ENCODE measurements at regions not wholly inside any gene's neighbourhood (a gene's known extent, or its start where the extent isn't known, plus 50 kb on each side); places are given as distances from the start of the nearest gene placed in this dataset.
"Not testable (repeated sequence)": the region's sequence is repeated elsewhere in the genome, so short reads cannot be mapped to it uniquely, and the experiment has no call there.

DNA sequence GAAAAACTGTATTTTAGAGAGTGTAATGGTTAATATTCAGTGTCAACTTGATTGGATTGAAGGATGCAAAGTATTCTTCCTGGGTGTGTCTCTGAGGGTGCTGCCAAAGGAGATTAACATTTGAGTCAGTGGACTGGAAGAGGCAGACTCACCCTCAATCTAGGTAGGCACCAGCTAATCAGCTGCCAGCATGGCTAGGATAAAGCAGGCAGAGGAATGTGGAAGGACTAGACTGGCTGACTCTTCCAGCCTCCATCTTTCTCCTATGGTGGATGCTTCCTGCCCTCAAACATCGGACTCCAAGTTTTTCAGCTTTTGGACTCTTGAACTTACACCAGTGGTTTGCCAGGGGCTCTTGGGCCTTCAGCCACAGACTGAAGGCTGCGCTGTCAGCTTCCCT lies 740.3 kb downstream of the RNF144A start:
- DNase-seq = not testable (repeated sequence)

DNA sequence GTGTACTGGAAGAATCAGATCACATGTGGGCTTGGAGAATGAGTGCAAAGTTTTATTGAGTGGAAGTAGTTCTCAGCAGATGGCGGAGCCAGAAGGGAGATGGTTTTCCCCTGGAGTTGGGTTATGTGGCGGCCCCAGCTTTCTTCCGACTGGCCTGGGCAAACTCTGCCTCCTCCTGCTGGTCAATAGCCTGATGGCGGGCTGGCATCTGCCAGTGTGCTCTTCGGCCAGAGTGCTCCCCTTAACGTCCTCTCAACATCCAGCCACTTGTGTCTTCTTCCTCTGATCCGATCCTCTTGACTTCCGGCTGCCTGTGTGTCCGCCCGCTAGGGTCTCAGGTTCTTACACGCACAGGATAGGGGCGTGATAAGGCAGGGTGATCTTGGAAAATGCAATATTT lies 741.3 kb downstream of the RNF144A start:
- no peak for DNase-seq

DNA sequence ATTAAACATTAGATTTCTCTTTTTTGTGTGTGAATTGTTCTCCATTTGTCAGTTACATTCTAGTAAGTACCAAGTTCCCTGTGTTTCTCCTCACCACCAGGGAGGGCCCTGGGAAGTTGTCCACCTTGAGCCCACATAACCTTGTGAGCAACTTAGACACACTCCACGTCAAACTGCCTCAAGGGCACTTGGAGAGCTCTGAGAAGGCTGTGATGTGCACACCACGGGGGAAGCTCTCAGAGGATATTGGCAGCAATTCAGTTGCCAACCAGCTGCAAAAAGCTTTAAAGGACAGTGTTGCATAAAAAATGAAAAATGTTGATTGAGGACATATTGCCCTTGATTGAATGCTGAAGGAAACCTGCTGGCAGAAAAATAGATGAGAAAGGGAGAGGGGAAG lies 743.6 kb downstream of the RNF144A start:
- DNase-seq = no peak

DNA sequence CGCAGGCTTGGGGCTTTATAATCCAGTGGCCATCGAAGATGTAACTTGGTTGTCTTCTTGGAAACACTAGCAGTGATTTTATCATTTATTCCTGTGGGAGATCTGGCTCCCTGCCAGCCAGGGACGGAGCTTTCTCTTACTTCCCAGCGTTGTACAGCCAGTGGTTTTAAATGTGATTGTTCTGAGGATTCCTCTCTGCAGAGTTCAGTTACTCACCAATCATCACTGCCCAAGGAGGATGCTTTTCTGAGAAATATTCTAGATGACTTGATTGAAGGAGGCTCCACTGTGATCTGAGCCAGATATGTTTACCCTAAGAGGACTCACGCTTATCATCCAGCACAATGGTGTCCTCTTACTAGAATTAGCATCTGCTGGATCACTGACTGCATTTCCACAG lies 744.3 kb downstream of the RNF144A start:
- no peak for DNase-seq

DNA sequence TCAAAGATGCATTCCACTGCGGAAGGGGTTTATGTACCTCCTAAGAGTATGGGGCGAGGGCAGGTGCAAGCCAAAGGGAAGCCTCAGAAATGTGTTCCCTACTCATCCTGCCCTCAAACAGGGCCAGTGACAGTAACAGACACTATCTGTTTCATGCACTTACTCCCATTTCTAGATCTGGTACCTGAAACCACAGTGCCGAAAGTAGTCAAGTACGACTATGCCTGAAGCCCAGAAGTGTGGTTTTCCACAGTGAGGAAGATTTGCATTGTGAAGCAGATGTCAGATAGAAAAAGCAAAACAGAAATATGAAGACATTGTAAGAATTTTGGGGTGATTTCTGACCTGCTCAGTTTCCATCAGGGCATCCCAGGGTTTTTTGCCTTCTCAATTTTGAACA lies 748.7 kb downstream of the RNF144A start:
- DNase-seq = peak; percentile 11

DNA sequence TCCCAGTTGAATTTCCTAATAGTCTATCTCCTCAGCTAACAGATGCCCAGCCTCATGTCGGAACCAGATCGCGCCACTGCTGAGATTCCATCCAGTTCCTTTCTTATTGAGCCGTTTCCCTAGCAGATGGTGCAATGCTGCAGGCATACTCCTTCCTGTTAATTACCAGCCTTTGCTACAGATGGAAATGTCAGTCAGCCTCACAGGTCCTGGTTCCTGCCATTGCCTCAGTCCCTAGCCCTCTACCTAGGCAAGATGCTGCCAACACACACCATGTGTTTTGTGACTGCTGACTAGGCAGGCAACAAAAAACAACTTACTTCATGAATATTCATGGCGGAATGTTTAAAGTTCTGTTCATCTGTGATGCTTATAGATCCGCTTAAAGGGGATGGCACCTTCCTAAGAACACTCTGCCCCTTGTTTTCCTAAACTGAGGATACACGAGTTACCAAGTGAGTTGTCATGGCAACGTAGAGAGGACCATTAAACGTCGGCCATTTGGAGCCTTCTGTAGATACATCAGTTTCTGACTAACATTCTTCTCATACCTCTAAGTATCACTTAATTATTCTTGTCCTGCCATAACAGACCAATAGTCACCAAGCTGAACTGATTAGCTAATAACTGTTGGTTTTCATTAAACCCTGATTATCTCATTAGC lies 749.5 kb downstream of the RNF144A start:
- no peak for DNase-seq

DNA sequence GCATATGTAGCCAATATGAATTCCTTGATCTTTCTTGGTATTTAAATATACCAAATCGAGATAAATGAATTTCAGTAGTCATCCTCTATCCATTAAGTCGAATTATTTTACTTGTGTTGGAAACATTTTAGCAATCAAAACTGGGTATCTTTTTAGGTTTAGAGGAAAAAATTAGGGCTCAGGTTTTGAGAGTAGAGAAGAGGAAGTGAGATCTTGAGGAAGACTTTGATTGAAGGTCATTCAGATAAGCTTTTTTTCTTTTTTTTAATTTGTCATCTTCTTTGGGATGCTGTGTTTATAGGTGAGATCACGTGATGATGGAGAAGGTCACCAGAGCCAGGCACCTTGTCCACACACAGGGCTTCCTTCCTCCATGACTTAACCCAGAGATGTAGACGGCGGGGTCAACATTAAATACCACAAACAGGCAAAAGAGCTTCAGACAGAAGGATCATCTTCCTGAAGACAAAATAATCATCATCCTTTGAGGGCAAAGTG lies 750.1 kb downstream of the RNF144A start:
- DNase-seq = no peak

DNA sequence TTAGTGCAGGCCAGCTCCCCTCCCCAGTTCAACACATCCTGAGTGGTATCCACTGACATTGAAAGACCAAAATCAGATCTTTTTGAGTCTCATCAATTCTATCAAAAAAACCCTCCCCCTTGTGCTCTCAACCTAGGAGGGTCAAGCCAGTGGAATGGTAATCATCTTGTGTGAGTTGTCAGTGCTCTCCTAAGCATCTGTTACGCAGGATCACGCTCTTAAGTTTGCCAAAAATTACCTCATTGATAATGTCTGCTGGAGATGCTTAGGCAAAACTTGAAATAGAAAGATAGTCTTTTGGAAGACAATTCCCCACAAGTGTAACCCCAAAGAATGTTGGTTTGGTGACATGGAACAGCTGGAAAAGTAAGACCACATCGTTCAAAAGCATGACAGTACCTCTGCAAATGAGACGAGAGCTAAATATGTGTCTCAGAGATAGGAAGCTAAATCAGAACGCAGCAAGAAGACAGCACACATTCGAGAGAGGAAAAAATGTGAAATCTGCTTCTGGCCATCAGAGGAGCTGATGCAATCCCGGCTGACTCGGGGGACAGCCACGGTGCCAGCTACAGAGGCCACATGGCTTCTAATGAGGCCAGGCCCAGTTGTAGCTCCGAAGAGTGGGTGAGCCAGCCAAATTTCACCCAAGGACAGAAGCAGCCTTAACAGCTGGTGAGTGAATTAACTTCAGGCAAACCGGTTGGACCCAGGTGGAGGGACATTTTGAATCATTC lies 753.9 kb downstream of the RNF144A start:
- no peak for DNase-seq

DNA sequence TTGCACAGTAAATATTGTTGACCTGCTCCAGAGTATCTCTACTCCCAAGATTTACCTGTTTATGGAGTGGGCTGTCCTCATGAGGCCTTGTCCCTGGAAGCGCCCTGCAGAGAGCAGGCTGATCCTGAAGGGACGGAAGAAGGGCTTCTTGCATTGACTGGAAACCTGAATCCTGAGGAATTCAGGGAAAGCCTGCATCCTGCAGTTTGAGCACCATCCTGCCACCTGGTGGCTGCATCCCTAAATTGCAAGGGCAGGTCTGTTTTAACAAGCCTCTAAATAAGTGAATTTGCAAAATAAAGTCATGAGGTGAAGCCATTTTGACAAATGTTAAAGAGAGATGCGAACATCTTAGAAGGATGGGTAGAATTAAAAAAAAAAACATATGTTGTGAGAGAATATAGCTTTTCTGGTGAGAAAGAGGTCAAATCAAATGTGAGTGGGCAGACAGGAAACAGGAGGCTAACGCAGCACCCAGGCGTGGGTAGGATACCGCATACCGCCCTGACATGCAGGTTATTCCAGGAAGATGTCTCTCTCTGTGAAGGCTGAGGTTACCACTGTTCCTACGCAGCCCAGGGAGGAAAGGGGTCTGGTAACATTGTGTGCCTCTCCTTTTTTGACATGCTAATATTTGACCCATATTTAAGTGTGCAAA lies 754.9 kb downstream of the RNF144A start:
- peak; percentile 57 for DNase-seq

DNA sequence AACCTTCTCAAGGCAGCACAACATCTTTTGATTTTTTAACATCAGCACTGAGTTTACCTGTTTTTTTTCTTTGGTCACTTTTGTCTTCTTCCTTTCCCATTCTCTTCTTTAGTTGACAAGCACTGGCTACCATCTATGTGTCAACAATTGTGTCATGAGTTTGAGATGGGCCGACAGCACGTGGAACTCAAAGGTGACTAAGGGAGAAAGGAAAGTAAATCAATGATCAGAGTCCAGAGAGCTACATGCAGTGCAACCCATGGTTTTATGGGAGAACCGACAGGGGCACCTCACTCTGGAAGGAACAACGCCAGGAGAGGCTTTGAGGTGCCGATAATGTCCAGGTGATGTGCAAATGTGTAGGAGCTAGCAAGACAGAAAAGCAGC lies 755.5 kb downstream of the RNF144A start:
- peak; percentile 3 for DNase-seq

DNA sequence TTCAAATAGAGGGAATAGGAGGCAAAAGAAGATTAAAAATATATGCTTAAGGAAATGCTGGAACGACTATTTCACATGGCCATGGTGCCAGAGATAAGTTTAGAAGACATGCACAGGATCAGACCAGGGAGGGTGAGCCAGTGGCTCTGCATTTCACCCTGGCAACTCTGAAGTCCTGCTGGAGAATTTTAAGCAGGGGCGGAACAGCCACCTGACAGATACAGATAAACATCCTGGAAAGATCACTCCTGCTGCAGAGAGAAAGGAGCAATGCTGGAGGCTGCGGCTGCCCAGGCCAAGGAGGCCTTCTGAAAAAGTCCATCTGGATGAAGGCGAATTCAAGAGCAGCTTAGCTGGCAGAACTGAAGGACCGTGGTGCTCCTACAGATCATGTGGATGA lies 755.9 kb downstream of the RNF144A start:
- no peak for DNase-seq

DNA sequence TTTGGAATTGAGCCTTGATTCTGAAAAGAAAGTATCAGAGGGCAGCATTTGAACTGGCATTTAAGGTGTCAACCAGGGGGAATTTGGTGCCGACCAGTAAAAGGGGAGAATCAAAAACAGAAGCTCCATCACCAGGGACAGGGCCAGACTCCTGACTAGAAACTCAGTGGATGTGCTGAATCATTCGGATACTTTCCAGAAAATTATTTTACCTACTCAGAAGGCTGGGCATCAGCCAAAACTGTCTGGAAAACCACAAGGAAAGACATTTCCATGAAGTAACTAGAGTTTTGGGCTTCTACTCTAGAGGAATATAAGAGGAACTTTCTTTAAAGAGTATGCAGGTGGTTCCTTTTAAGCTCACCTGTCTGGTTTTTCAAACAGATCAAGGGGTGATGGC lies 756.6 kb downstream of the RNF144A start:
- no peak for DNase-seq

DNA sequence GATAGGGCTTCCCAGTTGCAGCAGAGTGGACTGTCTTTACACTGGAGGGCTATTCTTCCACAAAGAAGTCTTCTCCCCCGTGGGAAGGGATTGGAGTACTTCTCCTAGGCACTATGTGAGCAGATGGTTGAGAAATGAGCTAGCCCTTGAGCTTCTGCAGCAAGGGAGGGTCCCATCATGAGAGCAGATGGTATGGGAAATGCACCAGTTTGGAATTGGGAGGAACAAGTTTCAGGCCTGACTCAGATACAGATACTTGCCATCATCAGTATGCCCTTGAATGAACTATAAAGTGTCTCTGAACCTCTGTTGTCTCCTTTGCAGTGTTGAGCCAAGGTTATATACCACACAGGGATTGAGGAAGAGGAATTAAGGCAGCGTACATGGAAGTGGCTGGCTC lies 757.4 kb downstream of the RNF144A start:
- DNase-seq = no peak

DNA sequence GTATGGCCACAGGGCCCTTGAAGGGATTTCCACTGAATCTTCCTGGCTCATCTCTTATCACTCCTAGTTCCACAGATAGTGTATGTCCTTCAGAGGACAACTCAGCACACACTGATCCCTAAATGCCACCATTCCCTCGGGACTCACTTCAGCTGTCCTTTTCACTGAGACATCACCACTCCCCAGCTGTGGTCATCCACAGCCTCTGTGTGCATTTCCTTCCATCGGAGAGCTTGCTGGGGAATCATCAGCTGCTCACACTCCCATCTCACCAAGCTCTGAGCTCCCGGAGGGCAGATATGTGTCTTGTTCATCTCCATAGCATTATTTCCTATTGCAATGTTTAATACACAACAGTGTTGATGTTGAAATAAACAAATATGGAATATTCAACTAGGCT lies 759.5 kb downstream of the RNF144A start:
- DNase-seq = no peak

DNA sequence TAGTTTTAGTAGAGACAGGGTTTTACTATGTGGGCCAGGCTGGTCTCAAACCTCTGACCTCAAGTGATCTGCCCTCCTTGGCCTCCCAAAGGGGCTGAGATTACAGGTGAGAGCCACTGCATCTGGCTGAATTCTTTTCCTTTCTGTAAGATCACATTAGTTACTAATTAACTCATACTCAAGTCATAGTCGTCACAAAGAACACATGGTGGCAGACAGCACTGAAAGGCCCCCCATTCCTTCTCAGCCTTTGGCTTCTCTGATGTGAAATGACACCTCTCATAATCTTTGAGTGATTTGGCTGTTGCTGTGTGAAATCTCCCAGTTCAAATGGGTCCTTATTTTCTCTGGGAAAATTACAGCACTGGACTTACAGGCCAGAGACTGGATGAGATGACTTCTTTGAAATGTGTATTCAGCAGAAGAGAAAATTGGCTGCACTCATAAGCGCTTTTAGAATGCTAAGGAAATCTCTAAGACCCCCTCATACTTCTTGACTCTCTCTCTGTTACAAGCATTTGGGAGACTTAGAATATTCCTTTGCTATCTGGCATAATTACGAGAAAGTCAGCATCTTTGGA lies 764.8 kb downstream of the RNF144A start:
- DNase-seq = no peak

DNA sequence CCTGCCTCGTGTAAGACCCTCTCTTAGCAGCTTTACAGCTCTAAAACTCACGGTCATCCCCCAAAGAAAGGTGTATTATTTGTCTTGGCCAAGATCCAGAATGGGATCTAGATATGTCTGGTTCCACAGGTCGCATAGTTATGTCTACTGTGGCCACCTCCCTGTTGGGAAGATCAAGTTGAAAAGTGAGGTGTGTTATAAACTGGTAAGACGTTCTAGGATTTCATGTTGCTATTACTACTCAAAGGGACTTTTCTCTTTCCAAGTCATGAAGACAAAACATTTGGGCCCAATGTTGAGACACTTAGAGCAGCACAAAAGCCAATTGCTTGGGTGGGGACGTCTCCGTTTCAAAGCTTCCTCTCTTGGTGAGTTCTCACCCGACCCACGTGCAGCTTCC lies 766.0 kb downstream of the RNF144A start:
- no peak for DNase-seq

DNA sequence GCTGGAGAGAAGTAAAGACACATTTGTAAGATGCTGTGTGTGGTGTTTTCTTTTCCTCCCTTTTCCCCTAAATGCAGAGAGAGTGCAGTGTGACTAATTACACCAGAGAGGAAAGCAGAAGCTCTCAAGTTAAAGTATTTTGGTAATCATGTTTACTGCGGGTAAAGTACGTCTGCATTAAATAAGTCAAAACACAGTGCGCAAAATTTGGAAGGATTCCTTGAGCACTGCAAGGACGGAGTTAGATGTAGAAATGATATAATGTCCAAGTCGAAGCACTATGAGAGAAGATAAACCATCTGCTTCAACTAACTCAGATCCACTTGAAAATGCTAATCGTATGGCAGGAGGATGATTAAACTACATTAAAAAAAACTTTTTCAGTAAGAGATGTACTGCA lies 766.5 kb downstream of the RNF144A start:
- no peak for DNase-seq

DNA sequence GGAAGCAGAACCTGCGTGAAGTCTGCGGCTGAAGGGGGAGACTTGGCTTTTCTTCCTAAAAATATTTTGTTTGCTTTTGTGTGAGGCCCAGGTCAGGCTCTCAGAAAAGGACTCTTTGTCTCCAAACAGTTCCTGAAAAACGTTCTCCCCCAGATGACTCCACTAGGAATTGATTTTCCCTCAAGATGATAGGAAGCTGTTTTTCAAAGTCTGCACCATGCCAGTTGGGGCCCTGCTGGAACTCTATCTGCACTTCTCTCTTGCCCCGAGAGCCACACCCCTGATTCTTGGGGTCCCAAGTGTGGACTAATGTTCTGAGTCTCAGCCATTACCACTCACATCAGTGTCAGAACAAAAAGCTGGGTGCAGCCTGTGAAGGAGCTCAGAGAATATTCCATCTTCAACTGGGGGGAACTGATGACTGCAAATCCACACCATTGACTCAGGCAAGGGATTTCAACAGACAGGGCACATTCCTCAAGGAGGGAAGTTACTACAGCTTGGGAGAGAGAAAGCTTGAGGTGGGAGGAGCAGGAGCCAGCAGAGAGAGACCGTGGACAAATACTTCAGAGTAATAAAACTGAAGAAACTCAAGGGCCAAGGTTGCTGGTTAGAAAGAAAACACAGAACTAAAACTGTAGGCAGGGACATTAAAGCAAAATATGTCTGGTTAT lies 768.3 kb downstream of the RNF144A start:
- no peak for DNase-seq

DNA sequence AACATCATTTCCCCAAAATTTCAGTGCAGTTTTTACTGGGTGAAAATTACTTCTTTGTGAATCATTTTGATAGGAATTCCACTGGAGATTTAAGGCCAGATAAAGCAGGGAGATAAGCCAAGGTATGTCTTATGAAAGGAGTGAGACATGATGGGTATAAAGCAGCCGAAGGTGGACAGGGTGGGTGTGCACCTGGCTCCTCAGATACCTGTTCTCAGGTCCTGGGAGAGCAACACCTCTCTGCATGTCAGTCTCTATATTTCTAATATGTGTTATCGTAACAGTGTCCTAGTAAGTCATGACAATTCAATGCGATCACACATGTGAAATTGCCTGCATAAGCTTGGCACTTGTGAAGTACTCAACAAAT lies 768.8 kb downstream of the RNF144A start:
- DNase-seq = no peak

DNA sequence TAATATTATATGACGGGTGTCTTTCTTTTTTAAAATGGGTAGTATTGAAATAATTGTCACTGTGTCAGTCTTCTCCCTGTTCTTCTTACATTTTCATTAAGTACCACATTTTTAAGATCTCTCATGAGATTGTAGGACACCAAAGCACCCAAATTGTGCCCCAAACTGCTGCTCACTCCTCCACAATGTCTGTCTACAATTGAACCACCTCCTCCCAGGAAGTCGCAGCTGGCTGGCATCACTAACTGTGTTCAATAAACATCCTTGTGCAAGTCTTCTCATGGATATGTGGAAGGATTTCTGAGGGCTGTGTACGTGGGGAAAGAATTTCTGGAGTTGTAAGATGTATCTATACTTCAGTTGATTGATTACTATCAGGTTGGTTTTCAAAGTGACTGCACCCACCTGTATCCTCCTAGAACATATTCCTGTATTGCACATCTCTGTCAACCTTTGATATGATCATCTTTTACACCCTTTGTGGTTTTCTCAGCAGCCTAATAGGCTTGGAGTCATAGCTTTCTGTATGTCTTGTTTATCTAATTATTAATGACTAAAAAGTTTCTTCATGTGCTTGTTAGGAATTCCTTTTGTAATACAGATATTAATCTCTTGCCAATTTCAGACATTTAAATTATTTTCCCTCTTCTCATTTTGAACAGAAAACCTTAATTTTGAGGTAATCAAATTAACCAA lies 774.9 kb downstream of the RNF144A start:
- peak; percentile 12 for DNase-seq

DNA sequence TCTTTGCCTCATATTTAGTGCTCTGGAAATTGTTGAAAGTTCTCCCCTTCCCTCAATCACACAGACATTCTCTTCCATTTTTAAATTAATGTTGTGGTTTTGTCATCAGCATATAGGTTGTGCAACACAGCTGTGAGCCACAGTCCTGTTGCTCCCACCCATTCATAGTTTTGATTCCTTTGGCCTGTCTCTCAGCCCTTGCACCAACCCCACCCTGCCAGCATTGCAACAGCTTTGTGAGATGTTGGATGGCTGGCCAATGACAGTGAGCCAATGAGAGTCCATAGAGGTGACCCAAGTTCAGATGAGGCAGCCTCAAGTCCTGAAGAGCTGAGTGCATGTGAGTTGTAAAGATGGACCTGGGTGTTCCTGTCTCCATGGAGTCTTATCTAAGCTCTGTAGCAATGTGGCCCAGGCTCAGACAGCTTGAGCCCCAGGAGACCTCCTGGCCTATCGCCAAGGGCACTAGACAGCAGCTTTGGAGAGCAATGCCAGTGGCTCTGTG lies 775.5 kb downstream of the RNF144A start:
- DNase-seq = peak; percentile 29

All from activated CD4-positive, alpha-beta T cell treated with anti-CD3 and anti-CD28 coated beads, Interleukin-2, amount 50 U/mL, for 16 hours (primary cell).